Heart left ventricle (tissue), 13 donors: ENCODE measurements at regions not wholly inside any gene's neighbourhood (a gene's known extent, or its start where the extent isn't known, plus 50 kb on each side); places are given as distances from the start of the nearest gene placed in this dataset.

Experiments
- POLR2A ChIP-seq, 2 donors: fragments of 450-650 bp; IDR thresholded peaks; one replicate each; pipeline ENCODE4 v1.6.1; 2017; ENCODE audit warnings: antibody characterized with exemption in 2 of 2, mild to moderate bottlenecking in 2 of 2, moderate library complexity in 2 of 2
- TF ChIP-seq, protein P1 (sequence below), 12 donors: fragments of 200-600 bp; sonication (generic) in 4 of 12; IDR thresholded peaks; one replicate each; pipeline versions ENCODE4 v1.5.0 to v1.8.0; 2018 to 2022; ENCODE audit warnings: antibody characterized with exemption in 12 of 12, mild to moderate bottlenecking in 5 of 12
- donor health status: ischemic (EF 13 %, LVEDD 7.1; RV severe dilation, severe dysfunction).
- donor health status: DM: no; HTN: yes; CAD: no.
- donor health status: DM: no; HTN: no; CAD: no.
- donor health status: ischemic (EF 25% LVEDD 6.9; RV normal size, moderate dysfunction).
- donor health status: ischemic (EF 25% LVEDD 5.7; RV mildly dilated, moderate dysfunction).
- donor health status: ischemic (EF 35%, LVEDD 5.7; RV mildly dilated, moderate dysfunction).
- donor health status: nonischemic (EF 11% LVEDD 7.7; RV severe dilation, severe dysfunction).
- donor health status: DM: yes; HTN: yes; CAD: no.
- donor health status: PGD.
- donor health status: ischemic (EF 29% LVEDD 5.4; RV normal size, mild dysfunction).
- donor health status: nonischemic (EF 23%, LVEDD 6.1; RV moderate dilation, normal function).

DNA sequence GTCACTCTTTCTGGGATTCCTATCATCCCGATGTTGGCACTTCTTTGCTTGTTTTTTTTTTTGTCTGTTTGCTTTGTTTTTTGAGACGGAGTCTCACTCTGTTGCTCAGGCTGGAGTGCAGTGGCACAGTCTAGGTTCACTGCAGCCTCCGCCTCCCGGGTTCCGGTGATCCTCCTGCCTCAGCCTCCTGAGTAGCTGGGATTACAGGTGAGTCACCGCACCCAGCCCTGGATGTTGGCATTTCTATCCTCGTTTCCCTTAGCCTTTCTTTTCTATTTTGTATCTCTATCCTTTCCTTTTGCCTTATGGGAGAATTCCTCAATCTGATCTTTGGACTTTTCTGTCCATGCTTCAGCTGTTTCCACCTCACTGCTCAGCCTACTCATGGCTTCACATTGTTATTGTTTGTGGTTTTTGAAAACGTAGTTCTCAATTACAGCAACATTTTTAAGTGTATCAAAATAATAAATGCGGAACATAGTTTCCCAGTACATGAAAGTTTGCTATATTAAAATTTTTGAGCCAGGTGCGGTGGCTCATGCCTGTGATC, 62.1 kb upstream of the ZNF516 start:
- TF ChIP-seq, protein P1, sequence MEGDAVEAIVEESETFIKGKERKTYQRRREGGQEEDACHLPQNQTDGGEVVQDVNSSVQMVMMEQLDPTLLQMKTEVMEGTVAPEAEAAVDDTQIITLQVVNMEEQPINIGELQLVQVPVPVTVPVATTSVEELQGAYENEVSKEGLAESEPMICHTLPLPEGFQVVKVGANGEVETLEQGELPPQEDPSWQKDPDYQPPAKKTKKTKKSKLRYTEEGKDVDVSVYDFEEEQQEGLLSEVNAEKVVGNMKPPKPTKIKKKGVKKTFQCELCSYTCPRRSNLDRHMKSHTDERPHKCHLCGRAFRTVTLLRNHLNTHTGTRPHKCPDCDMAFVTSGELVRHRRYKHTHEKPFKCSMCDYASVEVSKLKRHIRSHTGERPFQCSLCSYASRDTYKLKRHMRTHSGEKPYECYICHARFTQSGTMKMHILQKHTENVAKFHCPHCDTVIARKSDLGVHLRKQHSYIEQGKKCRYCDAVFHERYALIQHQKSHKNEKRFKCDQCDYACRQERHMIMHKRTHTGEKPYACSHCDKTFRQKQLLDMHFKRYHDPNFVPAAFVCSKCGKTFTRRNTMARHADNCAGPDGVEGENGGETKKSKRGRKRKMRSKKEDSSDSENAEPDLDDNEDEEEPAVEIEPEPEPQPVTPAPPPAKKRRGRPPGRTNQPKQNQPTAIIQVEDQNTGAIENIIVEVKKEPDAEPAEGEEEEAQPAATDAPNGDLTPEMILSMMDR (IDR thresholded peaks at IDR 0.05), result no peak
- TF ChIP-seq POLR2A (IDR thresholded peaks at IDR 0.05), result no peak
